Temporal lobe (tissue), 1 donor: ENCODE measurements at regions not wholly inside any gene's neighbourhood (a gene's known extent, or its start where the extent isn't known, plus 50 kb on each side); places are given as distances from the start of the nearest gene placed in this dataset. TPM values are rescaled to one million over a fixed set of nuclear protein-coding genes. Genes with fewer than 3 reads are reported as not detected.

Experiments
- small RNA-seq: library from RNA; depleted of rRNA; stranded (forward); fragments of <200 nt; gene quantifications from one replicate; pipeline ENCODE3, GENCODE V24; 2014; ENCODE audit warnings: low replicate concordance

Small RNA genes lying in the stretch of these regions (small RNA-seq; reads per million reads assigned to genes)
- gene RF00019: not detected
